HFFc6 (cell line): ENCODE measurements at regions not wholly inside any gene's neighbourhood (a gene's known extent, or its start where the extent isn't known, plus 50 kb on each side); places are given as distances from the start of the nearest gene placed in this dataset.

Source experiments
- DNase-seq: peaks from one replicate; pipeline ENCODE4 v3.0.0-alpha.2; 2018
- H3K27ac Mint-ChIP-seq: 2 replicates; pipeline ENCODE4 v1.8.0; 2020; ENCODE audit warnings: mild to moderate bottlenecking, mixed read lengths
- H3K27me3 Mint-ChIP-seq: 2 replicates; pipeline ENCODE4 v1.8.0; 2021; ENCODE audit warnings: mild to moderate bottlenecking, moderate library complexity, mixed read lengths; ENCODE audit not compliant: insufficient read depth
- H3K36me3 Mint-ChIP-seq: 2 replicates; pipeline ENCODE4 v1.8.0; 2021; ENCODE audit warnings: low read depth, mixed read lengths
- H3K4me1 Mint-ChIP-seq: 2 replicates; pipeline ENCODE4 v1.8.0; 2020; ENCODE audit warnings: low read depth, mixed read lengths
- H3K4me3 Mint-ChIP-seq: 2 replicates; pipeline ENCODE4 v1.8.0; 2020; ENCODE audit warnings: mild to moderate bottlenecking, moderate library complexity, mixed read lengths
- H3K9me3 Mint-ChIP-seq: 2 replicates; pipeline ENCODE4 v1.8.0; 2020; ENCODE audit warnings: mild to moderate bottlenecking, mixed read lengths
- CTCF ChIP-seq: fragments of 200-600 bp; sonication (generic); IDR thresholded peaks from 2 replicates; pipeline ENCODE4 v1.5.0; 2021; ENCODE audit warnings: antibody characterized with exemption, mild to moderate bottlenecking

- no peak for TF ChIP-seq CTCF
- Mint-ChIP-seq H3K4me1 (peaks cover 6% of the 10 kb centered on the region), H3K27ac (no peak overlapping the region), H3K9me3 (no peaks in the 10 kb centered on the region), H3K4me3 (no peak overlapping the region), H3K27me3 (peaks cover 22% of the 10 kb centered on the region), H3K36me3 (no peaks in the 10 kb centered on the region)
- DNase-seq: no peak
Measured at GRCh38 chr22:35203583-35203982, 53.7 kb upstream of the HMGXB4 start.

GRCh38 chr22:35204807-35205775, 52.2 kb upstream of the HMGXB4 start:
- H3K27ac Mint-ChIP-seq: no peak overlapping the region
- no peak for TF ChIP-seq CTCF
- no peaks in the 10 kb centered on the region for H3K9me3 Mint-ChIP-seq
- H3K36me3 Mint-ChIP-seq: no peaks in the 10 kb centered on the region
- peaks cover 6% of the 10 kb centered on the region for H3K4me1 Mint-ChIP-seq
- DNase-seq: no peak
- H3K27me3 Mint-ChIP-seq: peaks cover 17% of the 10 kb centered on the region
- H3K4me3 Mint-ChIP-seq: no peak overlapping the region

GRCh38 chr22:35205961-35206360, 51.3 kb upstream of the HMGXB4 start:
- no peaks in the 10 kb centered on the region for H3K36me3 Mint-ChIP-seq
- H3K4me3 Mint-ChIP-seq: peak overlapping the region; percentile 21; the same call in 1 of the 2 replicates
- TF ChIP-seq CTCF: no peak
- peaks cover 6% of the 10 kb centered on the region for H3K4me1 Mint-ChIP-seq
- H3K27ac Mint-ChIP-seq: no peak overlapping the region
- no peaks in the 10 kb centered on the region for H3K9me3 Mint-ChIP-seq
- H3K27me3 Mint-ChIP-seq: peaks cover 14% of the 10 kb centered on the region
- peak; percentile 14 for DNase-seq

GRCh38 chr22:35206889-35207288, 50.4 kb upstream of the HMGXB4 start:
- Mint-ChIP-seq H3K27ac (no peak overlapping the region), H3K4me1 (peaks cover 6% of the 10 kb centered on the region), H3K9me3 (no peaks in the 10 kb centered on the region), H3K27me3 (peaks cover 9% of the 10 kb centered on the region), H3K36me3 (no peaks in the 10 kb centered on the region), H3K4me3 (no peak overlapping the region)
- TF ChIP-seq CTCF: no peak
- no peak for DNase-seq
